ENCODE measurements at regions not wholly inside any gene's neighbourhood (a gene's known extent, or its start where the extent isn't known, plus 50 kb on each side); places are given as distances from the start of the nearest gene placed in this dataset.

- TF ChIP-seq CTCF (conservative IDR thresholded peaks at IDR 0.05; ENCODE audit: low read depth, low read length) (no peak), EZH2 (IDR thresholded peaks at IDR 0.05; ENCODE audit: borderline replicate concordance, low read depth, low read length, poor library complexity, severe bottlenecking) (no peak)
These were observed 222.9 kb upstream of the RIOK2 start for GRCh38 chr5:97405941-97406340.
